ENCODE measurements at regions not wholly inside any gene's neighbourhood (a gene's known extent, or its start where the extent isn't known, plus 50 kb on each side); places are given as distances from the start of the nearest gene placed in this dataset.

DNA sequence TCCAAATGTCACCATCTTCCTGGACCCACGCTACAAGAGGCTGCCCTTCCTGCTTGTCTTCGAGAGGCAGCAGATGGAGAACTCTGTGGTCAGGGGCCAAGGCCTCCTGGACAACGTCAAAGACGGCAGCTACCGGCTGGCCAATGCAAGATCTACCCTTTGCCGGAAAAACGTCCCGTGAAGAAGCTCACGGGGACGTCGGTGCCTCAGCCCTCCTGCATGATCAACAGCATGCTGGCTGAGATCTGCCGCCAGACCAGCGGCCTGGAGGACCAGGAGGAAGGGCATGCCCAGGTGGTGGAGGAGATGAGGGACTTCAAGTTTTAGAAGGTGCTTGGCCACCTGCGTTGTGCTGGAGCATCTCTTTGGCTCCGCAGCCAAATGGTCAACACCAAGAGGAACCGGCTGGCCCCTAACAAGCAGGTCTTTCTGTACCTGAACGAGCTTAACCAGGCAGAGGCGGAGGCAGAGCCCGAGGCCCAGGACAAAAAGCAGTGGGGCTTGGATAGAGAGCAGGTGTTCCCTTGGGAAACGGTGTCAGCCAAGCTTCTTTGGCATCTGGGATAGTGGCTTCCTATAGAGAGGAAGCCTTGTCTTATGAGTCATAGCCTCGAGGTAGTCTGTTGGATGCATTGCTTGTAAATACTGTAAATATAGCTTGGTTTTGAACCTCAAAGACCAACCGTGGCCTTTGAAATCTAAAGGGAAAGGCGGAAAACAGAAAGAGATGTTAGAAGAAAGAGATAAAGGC, 94.8 kb upstream of the ELOVL6 start:
- Histone ChIP-seq H3K9me3 (ENCODE audit: control insufficient read depth in 4 of 4, low read length in 3 of 4) (no peaks in the 10 kb centered on the region), H3K27ac (ENCODE audit: low read depth in 1 of 2, low read length in 2 of 2) (no peak overlapping the region), H3K27me3 (ENCODE audit: control insufficient read depth in 4 of 4, insufficient read depth in 4 of 4, low read length in 3 of 4) (no peaks in the 10 kb centered on the region), H3K9ac (ENCODE audit: low read depth in 1 of 2, low read length in 2 of 2) (no peak overlapping the region), H3K36me3 (ENCODE audit: control insufficient read depth in 4 of 4, insufficient read depth in 3 of 4, low read depth in 1 of 4, low read length in 3 of 4) (no peaks in the 10 kb centered on the region), H3K4me1 (ENCODE audit: control insufficient read depth in 4 of 4, insufficient read depth in 4 of 4, low read length in 3 of 4) (no peaks in the 10 kb centered on the region), H3K4me3 (ENCODE audit: low read depth in 1 of 3, low read length in 3 of 3) (no peak overlapping the region)
- DNase-seq (ENCODE audit: low spot score), result no peak
- 95% methylated on average over 23 of the region's 23 CpGs for WGBS
- TF ChIP-seq YY1 (IDR thresholded peaks at IDR 0.05), result no peak
- TF ChIP-seq HNF4A (conservative IDR thresholded peaks at IDR 0.05), result no peak
- TF ChIP-seq, protein P1, sequence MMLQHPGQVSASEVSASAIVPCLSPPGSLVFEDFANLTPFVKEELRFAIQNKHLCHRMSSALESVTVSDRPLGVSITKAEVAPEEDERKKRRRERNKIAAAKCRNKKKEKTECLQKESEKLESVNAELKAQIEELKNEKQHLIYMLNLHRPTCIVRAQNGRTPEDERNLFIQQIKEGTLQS (IDR thresholded peaks at IDR 0.05), result no peak
- TF ChIP-seq, protein P2, sequence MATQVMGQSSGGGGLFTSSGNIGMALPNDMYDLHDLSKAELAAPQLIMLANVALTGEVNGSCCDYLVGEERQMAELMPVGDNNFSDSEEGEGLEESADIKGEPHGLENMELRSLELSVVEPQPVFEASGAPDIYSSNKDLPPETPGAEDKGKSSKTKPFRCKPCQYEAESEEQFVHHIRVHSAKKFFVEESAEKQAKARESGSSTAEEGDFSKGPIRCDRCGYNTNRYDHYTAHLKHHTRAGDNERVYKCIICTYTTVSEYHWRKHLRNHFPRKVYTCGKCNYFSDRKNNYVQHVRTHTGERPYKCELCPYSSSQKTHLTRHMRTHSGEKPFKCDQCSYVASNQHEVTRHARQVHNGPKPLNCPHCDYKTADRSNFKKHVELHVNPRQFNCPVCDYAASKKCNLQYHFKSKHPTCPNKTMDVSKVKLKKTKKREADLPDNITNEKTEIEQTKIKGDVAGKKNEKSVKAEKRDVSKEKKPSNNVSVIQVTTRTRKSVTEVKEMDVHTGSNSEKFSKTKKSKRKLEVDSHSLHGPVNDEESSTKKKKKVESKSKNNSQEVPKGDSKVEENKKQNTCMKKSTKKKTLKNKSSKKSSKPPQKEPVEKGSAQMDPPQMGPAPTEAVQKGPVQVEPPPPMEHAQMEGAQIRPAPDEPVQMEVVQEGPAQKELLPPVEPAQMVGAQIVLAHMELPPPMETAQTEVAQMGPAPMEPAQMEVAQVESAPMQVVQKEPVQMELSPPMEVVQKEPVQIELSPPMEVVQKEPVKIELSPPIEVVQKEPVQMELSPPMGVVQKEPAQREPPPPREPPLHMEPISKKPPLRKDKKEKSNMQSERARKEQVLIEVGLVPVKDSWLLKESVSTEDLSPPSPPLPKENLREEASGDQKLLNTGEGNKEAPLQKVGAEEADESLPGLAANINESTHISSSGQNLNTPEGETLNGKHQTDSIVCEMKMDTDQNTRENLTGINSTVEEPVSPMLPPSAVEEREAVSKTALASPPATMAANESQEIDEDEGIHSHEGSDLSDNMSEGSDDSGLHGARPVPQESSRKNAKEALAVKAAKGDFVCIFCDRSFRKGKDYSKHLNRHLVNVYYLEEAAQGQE (IDR thresholded peaks at IDR 0.05), result no peak
- no peak for TF ChIP-seq GABPA (IDR thresholded peaks at IDR 0.05 in 1 of 2, conservative IDR thresholded peaks at IDR 0.05 in 1 of 2)
- no peak for TF ChIP-seq NR2F2 (IDR thresholded peaks at IDR 0.05)
- TF ChIP-seq JUND (IDR thresholded peaks at IDR 0.05), result no peak
- no peak for TF ChIP-seq HNF4G (IDR thresholded peaks at IDR 0.05)
- TF ChIP-seq FOXA2 (IDR thresholded peaks at IDR 0.05), result no peak
- TF ChIP-seq, protein P3, sequence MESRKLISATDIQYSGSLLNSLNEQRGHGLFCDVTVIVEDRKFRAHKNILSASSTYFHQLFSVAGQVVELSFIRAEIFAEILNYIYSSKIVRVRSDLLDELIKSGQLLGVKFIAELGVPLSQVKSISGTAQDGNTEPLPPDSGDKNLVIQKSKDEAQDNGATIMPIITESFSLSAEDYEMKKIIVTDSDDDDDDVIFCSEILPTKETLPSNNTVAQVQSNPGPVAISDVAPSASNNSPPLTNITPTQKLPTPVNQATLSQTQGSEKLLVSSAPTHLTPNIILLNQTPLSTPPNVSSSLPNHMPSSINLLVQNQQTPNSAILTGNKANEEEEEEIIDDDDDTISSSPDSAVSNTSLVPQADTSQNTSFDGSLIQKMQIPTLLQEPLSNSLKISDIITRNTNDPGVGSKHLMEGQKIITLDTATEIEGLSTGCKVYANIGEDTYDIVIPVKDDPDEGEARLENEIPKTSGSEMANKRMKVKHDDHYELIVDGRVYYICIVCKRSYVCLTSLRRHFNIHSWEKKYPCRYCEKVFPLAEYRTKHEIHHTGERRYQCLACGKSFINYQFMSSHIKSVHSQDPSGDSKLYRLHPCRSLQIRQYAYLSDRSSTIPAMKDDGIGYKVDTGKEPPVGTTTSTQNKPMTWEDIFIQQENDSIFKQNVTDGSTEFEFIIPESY (IDR thresholded peaks at IDR 0.05), result no peak
- no peak for TF ChIP-seq TAF1 (conservative IDR thresholded peaks at IDR 0.05)
- TF ChIP-seq RAD21 (IDR thresholded peaks at IDR 0.05), result no peak
- TF ChIP-seq, protein P4, sequence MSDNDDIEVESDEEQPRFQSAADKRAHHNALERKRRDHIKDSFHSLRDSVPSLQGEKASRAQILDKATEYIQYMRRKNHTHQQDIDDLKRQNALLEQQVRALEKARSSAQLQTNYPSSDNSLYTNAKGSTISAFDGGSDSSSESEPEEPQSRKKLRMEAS (IDR thresholded peaks at IDR 0.05), result no peak
- no peak for TF ChIP-seq FOXA1 (IDR thresholded peaks at IDR 0.05)
- TF ChIP-seq, protein P5, sequence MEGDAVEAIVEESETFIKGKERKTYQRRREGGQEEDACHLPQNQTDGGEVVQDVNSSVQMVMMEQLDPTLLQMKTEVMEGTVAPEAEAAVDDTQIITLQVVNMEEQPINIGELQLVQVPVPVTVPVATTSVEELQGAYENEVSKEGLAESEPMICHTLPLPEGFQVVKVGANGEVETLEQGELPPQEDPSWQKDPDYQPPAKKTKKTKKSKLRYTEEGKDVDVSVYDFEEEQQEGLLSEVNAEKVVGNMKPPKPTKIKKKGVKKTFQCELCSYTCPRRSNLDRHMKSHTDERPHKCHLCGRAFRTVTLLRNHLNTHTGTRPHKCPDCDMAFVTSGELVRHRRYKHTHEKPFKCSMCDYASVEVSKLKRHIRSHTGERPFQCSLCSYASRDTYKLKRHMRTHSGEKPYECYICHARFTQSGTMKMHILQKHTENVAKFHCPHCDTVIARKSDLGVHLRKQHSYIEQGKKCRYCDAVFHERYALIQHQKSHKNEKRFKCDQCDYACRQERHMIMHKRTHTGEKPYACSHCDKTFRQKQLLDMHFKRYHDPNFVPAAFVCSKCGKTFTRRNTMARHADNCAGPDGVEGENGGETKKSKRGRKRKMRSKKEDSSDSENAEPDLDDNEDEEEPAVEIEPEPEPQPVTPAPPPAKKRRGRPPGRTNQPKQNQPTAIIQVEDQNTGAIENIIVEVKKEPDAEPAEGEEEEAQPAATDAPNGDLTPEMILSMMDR (IDR thresholded peaks at IDR 0.05; ENCODE audit: low read depth, low read length, missing input control), result no peak
- TF ChIP-seq SP1 (IDR thresholded peaks at IDR 0.05), result no peak
- TF ChIP-seq EGR1 (IDR thresholded peaks at IDR 0.05; ENCODE audit: low read depth in 2 of 2), result no peak

Measured in liver (tissue), 8 donors.